Breast epithelium (tissue), 4 donors: ENCODE measurements at regions not wholly inside any gene's neighbourhood (a gene's known extent, or its start where the extent isn't known, plus 50 kb on each side); places are given as distances from the start of the nearest gene placed in this dataset.

Experiments used
- DNase-seq, 2 donors: peaks; one replicate each; pipeline ENCODE4 v3.0.0-alpha.2; 2019; ENCODE audit warnings: low spot score in 2 of 2
- H3K27ac ChIP-seq, 2 donors: fragments of 200-600 bp; sonication (generic) in 1 of 2; one replicate each; pipeline ENCODE4 v1.5.1; 2016 to 2019; ENCODE audit warnings: mild to moderate bottlenecking in 1 of 2
- H3K27me3 ChIP-seq, 2 donors: fragments of 200-600 bp; sonication (generic) in 1 of 2; one replicate each; pipeline versions ENCODE4 v1.5.1 to v1.6.0; 2017 to 2019; ENCODE audit warnings: control low read depth in 1 of 2, mild to moderate bottlenecking in 1 of 2
- H3K36me3 ChIP-seq: fragments of 200-600 bp; one replicate; pipeline ENCODE4 v1.5.1; 2019
- H3K4me1 ChIP-seq, 2 donors: fragments of 200-600 bp; sonication (generic); one replicate each; pipeline ENCODE4 v1.5.1; 2016 to 2019; ENCODE audit warnings: control low read depth in 1 of 2
- H3K4me3 ChIP-seq, 3 donors: fragments of 200-600 bp; sonication (generic); 1 replicate in 2 of 3; 2 replicates in 1 of 3; pipeline ENCODE4 v1.5.1; 2016 to 2019; ENCODE audit warnings: mild to moderate bottlenecking in 3 of 3, moderate library complexity in 2 of 3
- H3K9me3 ChIP-seq, 2 donors: fragments of 200-600 bp; sonication (generic) in 1 of 2; one replicate each; pipeline ENCODE4 v1.5.1; 2016 to 2019; ENCODE audit warnings: control low read depth in 1 of 2
- POLR2A ChIP-seq: fragments of 450-650 bp; IDR thresholded peaks from one replicate; pipeline ENCODE4 v1.6.1; 2016; ENCODE audit warnings: antibody characterized with exemption, mild to moderate bottlenecking, moderate library complexity
- POLR2AphosphoS5 ChIP-seq, 3 donors: sonication (generic); formaldehyde crosslinking; IDR thresholded peaks; one replicate each; pipeline ENCODE4 v1.6.1; 2017; ENCODE audit warnings: antibody characterized with exemption in 3 of 3
- intact Hi-C: fragments of 100-400 bp; cut with DNase I; formaldehyde crosslinking; loops from one replicate; pipeline ENCODE4 v1.15.1; 2023; ENCODE audit warnings: low total_unique reads
- TF ChIP-seq, protein P1 (sequence below), 3 donors: fragments of 450-650 bp; IDR thresholded peaks; one replicate each; pipeline ENCODE4 v1.5.1; 2016 to 2017; ENCODE audit warnings: antibody characterized with exemption in 3 of 3, mild to moderate bottlenecking in 3 of 3, moderate library complexity in 3 of 3

DNA sequence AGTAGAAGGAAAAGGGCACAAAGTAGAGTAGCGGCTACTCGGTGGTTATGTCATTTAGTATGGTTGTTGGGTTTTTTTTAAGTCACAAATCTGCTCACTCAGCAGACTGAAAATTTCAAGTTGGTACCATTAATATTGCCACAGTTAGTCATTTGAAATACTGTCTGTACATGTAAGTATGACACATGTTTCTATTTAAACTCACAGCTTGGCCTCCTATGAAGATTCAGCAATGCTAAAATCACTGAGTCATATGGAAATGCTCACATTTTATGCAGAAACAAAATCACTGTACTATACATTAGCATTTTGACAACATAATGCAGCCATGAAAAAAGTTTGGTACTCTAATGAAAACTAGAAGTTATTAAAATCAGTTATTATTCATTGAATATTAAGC is 571.9 kb downstream of the TAFA4 start:
- Histone ChIP-seq H3K9me3 (no peaks in the 10 kb centered on the region), H3K4me3 (no peak overlapping the region), H3K4me1 (no peaks in the 10 kb centered on the region), H3K27me3 (no peaks in the 10 kb centered on the region), H3K36me3 (no peaks in the 10 kb centered on the region), H3K27ac (no peak overlapping the region)
- TF ChIP-seq POLR2AphosphoS5 (IDR thresholded peaks at IDR 0.05), result no peak
- no peak for TF ChIP-seq POLR2A
- TF ChIP-seq, protein P1, sequence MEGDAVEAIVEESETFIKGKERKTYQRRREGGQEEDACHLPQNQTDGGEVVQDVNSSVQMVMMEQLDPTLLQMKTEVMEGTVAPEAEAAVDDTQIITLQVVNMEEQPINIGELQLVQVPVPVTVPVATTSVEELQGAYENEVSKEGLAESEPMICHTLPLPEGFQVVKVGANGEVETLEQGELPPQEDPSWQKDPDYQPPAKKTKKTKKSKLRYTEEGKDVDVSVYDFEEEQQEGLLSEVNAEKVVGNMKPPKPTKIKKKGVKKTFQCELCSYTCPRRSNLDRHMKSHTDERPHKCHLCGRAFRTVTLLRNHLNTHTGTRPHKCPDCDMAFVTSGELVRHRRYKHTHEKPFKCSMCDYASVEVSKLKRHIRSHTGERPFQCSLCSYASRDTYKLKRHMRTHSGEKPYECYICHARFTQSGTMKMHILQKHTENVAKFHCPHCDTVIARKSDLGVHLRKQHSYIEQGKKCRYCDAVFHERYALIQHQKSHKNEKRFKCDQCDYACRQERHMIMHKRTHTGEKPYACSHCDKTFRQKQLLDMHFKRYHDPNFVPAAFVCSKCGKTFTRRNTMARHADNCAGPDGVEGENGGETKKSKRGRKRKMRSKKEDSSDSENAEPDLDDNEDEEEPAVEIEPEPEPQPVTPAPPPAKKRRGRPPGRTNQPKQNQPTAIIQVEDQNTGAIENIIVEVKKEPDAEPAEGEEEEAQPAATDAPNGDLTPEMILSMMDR (IDR thresholded peaks at IDR 0.05), result no peak
- intact Hi-C loops, result no loop called here
- no peak for DNase-seq

DNA sequence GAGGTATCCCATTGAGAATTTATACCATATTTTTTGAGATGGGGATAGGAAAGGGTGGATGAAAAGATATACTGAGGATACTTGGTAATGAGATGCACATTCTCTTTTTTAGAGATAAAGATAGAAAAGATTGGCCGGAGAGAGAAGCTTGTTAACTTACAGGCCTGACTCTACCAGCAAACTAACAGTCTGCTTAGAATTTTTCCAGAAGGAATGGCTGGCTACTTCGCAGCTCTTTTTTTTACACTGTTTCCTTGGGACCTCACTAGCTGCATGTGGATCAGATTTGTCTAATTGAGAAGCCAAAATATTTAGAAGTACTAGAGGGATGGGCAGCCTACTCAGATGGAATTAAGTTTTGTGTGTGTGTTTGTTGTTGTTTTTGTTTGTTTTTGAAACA is 586.6 kb downstream of the TAFA4 start:
- Histone ChIP-seq H3K27ac (no peak overlapping the region), H3K4me3 (no peak overlapping the region), H3K27me3 (no peaks in the 10 kb centered on the region), H3K4me1 (no peaks in the 10 kb centered on the region), H3K9me3 (no peaks in the 10 kb centered on the region), H3K36me3 (no peaks in the 10 kb centered on the region)
- TF ChIP-seq, protein P1 (IDR thresholded peaks at IDR 0.05), result no peak
- TF ChIP-seq POLR2AphosphoS5 (IDR thresholded peaks at IDR 0.05), result no peak
- TF ChIP-seq POLR2A, result no peak
- DNase-seq, result no peak
- intact Hi-C loops, result no loop called here

DNA sequence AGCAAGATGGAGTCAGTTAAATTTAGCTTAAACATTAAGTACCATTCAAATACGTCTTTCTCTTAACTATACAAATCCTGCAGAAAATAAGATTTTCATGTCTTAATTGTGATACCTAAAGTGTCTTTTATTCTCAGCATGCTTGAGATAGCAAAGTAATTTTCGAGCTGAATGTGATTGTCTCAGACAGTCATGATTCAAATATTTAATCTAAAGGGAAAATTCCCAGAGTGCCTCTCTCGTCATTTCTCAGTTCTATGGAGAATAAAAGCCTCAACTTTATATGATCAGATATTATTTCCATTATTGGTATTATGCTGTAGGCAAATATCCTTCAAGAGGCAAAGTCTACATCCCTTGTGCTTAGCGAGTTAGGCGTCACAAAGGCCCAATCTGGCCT is 589.9 kb downstream of the TAFA4 start:
- intact Hi-C loops, result no loop called here
- no peak overlapping the region for H3K4me3 ChIP-seq
- no peaks in the 10 kb centered on the region for H3K27me3 ChIP-seq
- H3K4me1 ChIP-seq, result no peaks in the 10 kb centered on the region
- TF ChIP-seq, protein P1 (IDR thresholded peaks at IDR 0.05), result no peak
- TF ChIP-seq POLR2A (no peak), POLR2AphosphoS5 (IDR thresholded peaks at IDR 0.05) (no peak)
- H3K9me3 ChIP-seq, result no peaks in the 10 kb centered on the region
- H3K36me3 ChIP-seq, result no peaks in the 10 kb centered on the region
- no peak overlapping the region for H3K27ac ChIP-seq
- no peak for DNase-seq

DNA sequence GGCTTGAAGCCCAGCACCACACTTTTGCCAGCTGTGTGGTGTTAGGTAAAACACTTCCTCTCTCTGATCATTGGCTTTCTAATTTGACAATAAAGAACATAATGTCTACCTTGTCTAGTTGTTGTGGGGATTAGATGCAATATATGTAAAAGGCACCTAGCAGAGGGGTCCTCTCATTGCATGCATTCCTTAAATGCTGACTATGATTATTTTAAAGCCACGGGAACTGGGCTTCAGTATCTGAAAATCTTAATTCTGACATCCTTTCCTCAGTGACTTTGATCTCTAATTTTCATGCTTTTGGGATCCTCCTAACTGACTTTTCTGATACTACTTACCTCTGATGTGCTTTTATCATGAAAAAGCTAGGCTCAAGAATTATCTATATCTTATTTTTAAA is 596.3 kb downstream of the TAFA4 start:
- no peak for DNase-seq
- Histone ChIP-seq H3K27me3 (no peaks in the 10 kb centered on the region), H3K36me3 (no peaks in the 10 kb centered on the region), H3K4me1 (no peaks in the 10 kb centered on the region), H3K9me3 (no peaks in the 10 kb centered on the region), H3K4me3 (no peak overlapping the region), H3K27ac (no peak overlapping the region)
- intact Hi-C loops, result no loop called here
- TF ChIP-seq POLR2A, result no peak
- TF ChIP-seq, protein P1 (IDR thresholded peaks at IDR 0.05), result no peak
- TF ChIP-seq POLR2AphosphoS5 (IDR thresholded peaks at IDR 0.05), result no peak

DNA sequence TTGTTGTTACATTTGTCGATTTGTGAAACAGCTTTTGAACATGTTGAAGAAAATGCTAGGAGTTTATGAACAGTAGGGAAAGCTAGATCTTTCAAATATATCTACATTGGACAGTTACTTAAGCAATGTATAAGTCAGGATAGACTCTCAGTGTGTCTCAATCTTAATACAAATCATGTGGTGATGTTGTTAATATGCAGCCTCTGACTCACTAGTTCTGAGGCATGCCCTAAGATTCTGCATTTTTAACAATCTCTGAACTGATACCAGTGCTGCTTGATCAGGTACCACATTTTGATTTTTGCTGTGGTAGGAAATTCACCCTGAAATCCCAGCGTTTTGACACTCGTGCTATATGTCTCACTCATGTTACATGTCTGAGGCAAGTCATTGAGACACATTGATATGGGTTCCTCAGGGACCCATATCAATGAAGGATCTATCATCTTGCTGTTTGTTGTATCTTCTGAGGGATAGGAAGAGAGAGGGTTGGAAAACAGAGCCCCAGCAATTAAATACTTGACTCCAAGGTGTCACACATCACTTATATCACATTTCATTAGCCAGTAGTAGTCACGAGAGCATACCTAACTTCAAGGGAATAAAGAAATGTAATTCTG is 597.9 kb downstream of the TAFA4 start:
- Histone ChIP-seq H3K36me3 (no peaks in the 10 kb centered on the region), H3K4me1 (no peaks in the 10 kb centered on the region), H3K9me3 (no peaks in the 10 kb centered on the region), H3K4me3 (no peak overlapping the region), H3K27me3 (no peaks in the 10 kb centered on the region), H3K27ac (no peak overlapping the region)
- TF ChIP-seq, protein P1 (IDR thresholded peaks at IDR 0.05), result no peak
- no peak for TF ChIP-seq POLR2A
- TF ChIP-seq POLR2AphosphoS5 (IDR thresholded peaks at IDR 0.05), result no peak
- intact Hi-C loops, result no loop called here
- DNase-seq, result no peak
